ENCODE measurements at regions not wholly inside any gene's neighbourhood (a gene's known extent, or its start where the extent isn't known, plus 50 kb on each side); places are given as distances from the start of the nearest gene placed in this dataset.
"Not testable (repeated sequence)": the region's sequence is repeated elsewhere in the genome, so short reads cannot be mapped to it uniquely, and the experiment has no call there.

DNA sequence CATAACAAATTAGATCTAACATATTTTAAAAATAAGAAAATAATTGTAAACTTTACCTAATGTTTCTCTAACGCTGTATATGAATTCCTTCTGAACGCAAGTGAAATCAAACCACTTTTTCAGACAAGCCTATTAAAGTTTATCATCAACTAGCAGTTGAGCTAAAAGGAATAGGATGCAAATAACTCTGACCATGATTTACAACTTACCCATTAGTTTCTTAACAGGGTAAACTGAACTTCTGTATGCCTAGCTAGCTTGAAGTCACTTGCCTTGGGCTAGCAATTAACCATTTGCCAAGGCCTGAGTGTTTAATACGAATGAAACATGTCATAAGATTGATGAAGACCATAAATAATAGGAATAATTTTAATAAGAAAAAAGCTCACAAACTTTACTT lies 762.7 kb upstream of the ARRDC3 start:
- ATAC-seq = no peak
- Histone ChIP-seq H3K9me3 (no peaks in the 10 kb centered on the region), H3K27me3 (no peaks in the 10 kb centered on the region), H3K36me3 (no peaks in the 10 kb centered on the region), H3K27ac (no peak overlapping the region), H3K4me1 (no peaks in the 10 kb centered on the region), H3K4me3 (no peak overlapping the region)
- intact Hi-C loops (cut with DNase I; ENCODE audit: low total_unique reads) (no loop called here), in situ Hi-C loops (cut with MboI; ENCODE audit: low sequenced_read_pairs in 4 of 4) (no loop called here)
- no peak for TF ChIP-seq CTCF (IDR thresholded peaks at IDR 0.05 in 4 of 5, conservative IDR thresholded peaks at IDR 0.05 in 1 of 5)
- no peak for DNase-seq

- intact Hi-C loops (cut with DNase I; ENCODE audit: low total_unique reads) = no loop called here
- no peaks in the 10 kb centered on the region for H3K9me3 ChIP-seq
- TF ChIP-seq CTCF (IDR thresholded peaks at IDR 0.05 in 4 of 5, conservative IDR thresholded peaks at IDR 0.05 in 1 of 5) (no peak), POLR2A (IDR thresholded peaks at IDR 0.05) (no peak)
- H3K27ac ChIP-seq = no peak overlapping the region
- in situ Hi-C loops (cut with MboI; ENCODE audit: low sequenced_read_pairs in 4 of 4) = no loop called here
- ATAC-seq = no peak
- no peaks in the 10 kb centered on the region for H3K27me3 ChIP-seq
- no peak overlapping the region for H3K4me3 ChIP-seq
- H3K4me1 ChIP-seq = no peaks in the 10 kb centered on the region
- no peaks in the 10 kb centered on the region for H3K36me3 ChIP-seq
- DNase-seq = no peak
Observed at GRCh38 chr5:92144824-92145223, 761.7 kb upstream of the ARRDC3 start.

- intact Hi-C loops (cut with DNase I; ENCODE audit: low total_unique reads); ATAC-seq; H3K4me1 ChIP-seq; in situ Hi-C loops (cut with MboI; ENCODE audit: low sequenced_read_pairs in 4 of 4); DNase-seq; H3K27me3 ChIP-seq; H3K4me3 ChIP-seq; H3K36me3 ChIP-seq; H3K9me3 ChIP-seq; H3K27ac ChIP-seq: not testable (repeated sequence)
Observed at GRCh38 chr5:92132294-92132908, 749.3 kb upstream of the ARRDC3 start.

- intact Hi-C loops (cut with DNase I; ENCODE audit: low total_unique reads) = no loop called here
- Histone ChIP-seq H3K27me3 (no peaks in the 10 kb centered on the region), H3K27ac (no peak overlapping the region), H3K4me3 (no peak overlapping the region), H3K9me3 (no peaks in the 10 kb centered on the region), H3K4me1 (no peaks in the 10 kb centered on the region), H3K36me3 (no peaks in the 10 kb centered on the region)
- DNase-seq (no peak), ATAC-seq (no peak)
- in situ Hi-C loops (cut with MboI; ENCODE audit: low sequenced_read_pairs in 4 of 4) = no loop called here
- TF ChIP-seq POLR2A (IDR thresholded peaks at IDR 0.05) (no peak), CTCF (IDR thresholded peaks at IDR 0.05 in 4 of 5, conservative IDR thresholded peaks at IDR 0.05 in 1 of 5) (no peak)
Observed at GRCh38 chr5:92126182-92126581, 743.1 kb upstream of the ARRDC3 start.

GRCh38 chr5:92119110-92119509 lies 736.0 kb upstream of the ARRDC3 start:
- Histone ChIP-seq H3K27ac (no peak overlapping the region), H3K4me3 (no peak overlapping the region), H3K27me3 (no peaks in the 10 kb centered on the region), H3K9me3 (no peaks in the 10 kb centered on the region), H3K4me1 (no peaks in the 10 kb centered on the region), H3K36me3 (no peaks in the 10 kb centered on the region)
- in situ Hi-C loops (cut with MboI; ENCODE audit: low sequenced_read_pairs in 4 of 4) (no loop called here), intact Hi-C loops (cut with DNase I; ENCODE audit: low total_unique reads) (no loop called here)
- no peak for TF ChIP-seq CTCF (IDR thresholded peaks at IDR 0.05 in 4 of 5, conservative IDR thresholded peaks at IDR 0.05 in 1 of 5)
- TF ChIP-seq POLR2A (IDR thresholded peaks at IDR 0.05) = no peak
- DNase-seq (no peak), ATAC-seq (no peak)
